HS-5 (cell line): ENCODE measurements at regions not wholly inside any gene's neighbourhood (a gene's known extent, or its start where the extent isn't known, plus 50 kb on each side); places are given as distances from the start of the nearest gene placed in this dataset.

ENCODE experiments used
- DNase-seq: peaks from one replicate; pipeline ENCODE4 v3.0.0-alpha.2; 2012; ENCODE audit warnings: low read depth

DNA sequence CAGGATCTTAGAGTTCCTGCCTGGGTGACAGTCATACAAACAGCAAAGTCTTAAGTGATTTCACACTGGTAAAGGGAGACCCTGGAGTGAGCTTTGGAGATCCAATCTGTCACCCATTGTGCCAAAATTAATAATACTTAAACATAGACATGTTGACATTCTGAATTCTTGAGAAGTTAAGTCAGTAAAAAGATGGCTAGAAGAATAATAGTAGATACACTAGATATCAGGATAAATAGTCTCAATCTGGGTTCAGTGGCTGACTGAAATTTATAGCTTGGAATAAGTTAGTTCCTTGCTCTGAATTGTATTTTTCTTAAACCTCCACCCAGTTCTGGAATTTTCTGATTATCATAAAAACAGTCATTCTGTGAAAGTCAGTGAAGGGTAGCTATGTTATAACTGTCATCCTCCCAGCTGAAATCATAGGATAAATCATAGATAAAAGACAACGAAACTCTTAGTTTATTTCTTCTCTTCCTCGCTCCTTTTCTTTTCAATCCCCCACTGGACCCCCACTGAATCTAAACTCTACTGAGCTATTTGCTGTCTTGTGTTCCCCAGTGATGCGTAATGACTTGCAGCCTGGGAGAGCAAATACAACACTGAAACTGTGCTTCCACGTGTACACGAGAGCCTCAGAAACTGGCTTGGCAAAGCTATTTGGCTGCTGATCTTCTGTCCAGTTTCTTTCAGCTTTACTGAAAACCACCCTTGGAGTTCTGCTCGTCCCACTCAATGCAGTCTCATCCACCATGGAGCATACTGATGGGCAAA, 175.4 kb upstream of the TP63 start:
- no peak for DNase-seq

DNA sequence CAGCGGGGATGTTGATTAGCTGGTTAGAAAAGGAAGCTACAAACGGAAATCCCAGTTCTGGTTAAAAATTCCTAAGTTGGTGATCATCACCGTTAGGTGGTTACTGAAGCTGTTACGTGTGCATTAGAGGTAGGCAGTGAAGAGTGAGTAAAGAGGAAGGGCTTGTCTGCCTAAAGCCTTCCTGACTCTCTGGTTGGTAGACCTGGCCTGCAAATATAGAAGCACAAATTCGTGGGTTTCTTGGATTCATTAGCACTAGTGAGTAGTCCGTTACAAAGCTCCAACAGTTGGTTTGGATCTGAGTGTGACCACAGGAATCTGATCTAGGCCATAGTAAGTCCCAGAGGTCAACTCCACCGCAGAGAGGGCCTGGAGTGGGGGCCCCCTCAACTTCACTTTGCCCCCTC, 174.0 kb upstream of the TP63 start:
- peak; percentile 61 for DNase-seq

DNA sequence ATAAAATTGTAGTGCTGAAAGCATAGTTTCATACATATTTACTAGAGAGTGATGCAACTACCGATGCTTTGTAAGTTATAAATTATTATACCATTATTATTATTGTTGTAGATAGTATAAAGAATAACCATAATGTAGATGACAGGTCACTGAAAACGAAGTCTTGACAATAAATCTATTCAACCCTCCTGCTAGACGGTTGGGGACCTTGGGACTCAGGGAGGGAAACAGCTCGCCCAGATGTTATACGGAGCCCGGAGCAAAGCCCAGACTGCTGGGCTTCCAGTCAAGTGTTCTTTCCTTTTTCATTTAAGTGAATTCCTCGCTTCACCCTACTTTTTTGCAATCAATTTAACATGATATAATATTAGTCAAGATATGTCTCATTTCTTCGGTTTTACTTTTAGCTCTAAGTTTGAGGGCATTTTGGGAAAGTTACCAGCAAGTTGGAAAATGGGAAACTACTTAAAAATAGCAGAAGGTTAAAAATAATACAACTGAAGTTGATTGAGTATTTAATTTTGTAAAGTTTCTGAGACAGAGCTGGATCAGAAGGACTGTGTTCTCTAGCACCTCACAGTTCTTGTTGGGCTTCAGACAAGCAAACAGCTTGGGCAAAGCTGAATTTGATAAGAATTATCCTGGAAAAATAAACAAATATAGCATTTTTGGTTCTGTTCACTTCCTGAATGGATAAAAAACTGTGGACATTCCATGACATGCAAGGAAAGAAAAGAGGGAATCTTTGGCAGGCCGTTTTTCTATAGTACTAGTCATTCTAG, 173.4 kb upstream of the TP63 start:
- no peak for DNase-seq

DNA sequence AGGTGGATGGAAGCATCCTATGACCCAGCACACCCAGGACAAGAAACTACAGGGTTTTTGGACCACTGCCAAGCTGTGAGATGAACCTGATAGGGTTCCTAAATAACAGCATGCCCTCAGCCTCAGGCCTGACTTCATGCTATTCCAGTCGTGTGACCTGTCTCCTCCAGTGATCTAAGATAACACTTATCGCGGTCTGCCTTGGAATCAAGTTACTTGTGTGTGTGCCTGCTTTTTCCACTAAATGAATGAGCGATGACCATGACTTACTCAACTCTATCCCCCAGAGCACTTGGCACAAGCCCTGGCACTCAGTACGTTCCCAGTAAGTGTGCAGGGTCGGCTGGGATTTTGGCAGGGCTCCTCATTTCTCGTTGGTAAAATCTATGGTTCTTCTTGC, 172.7 kb upstream of the TP63 start:
- no peak for DNase-seq

DNA sequence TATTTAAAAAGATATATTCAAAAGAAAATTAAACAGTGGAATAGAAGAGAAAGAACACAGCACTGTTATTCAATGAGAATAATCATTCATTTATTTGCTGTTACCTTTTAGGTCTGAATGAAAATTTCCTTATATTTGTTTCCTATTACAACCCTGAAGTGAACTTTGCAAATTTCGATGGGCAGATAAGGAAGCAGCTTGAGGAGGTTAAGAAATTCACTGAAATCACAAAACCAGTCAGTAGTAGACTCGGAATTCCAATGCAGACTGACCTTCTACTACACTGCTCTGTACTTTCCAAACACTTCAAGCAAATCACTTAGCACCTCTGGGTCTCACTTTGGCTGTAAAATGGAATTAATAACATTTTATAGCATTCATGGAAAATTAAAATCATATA, 172.0 kb upstream of the TP63 start:
- no peak for DNase-seq

DNA sequence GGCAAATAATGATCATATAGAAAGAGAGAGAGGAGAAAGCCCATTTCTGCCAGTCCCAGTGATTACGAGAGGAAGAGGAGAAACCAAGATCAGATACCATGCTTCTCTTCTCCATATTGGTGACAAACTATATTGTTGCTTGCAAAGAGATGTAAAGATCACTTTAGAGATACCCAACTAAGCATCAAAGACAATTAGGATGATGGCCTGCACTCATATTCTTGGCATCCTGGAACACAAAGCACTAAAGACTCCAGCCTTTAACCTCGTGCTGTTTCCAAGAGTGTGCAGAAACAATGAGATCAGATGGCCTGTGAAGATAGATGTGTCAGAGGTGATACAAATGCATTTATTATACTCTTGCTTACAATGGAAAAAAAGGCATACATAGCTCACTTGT, 170.7 kb upstream of the TP63 start:
- no peak for DNase-seq

DNA sequence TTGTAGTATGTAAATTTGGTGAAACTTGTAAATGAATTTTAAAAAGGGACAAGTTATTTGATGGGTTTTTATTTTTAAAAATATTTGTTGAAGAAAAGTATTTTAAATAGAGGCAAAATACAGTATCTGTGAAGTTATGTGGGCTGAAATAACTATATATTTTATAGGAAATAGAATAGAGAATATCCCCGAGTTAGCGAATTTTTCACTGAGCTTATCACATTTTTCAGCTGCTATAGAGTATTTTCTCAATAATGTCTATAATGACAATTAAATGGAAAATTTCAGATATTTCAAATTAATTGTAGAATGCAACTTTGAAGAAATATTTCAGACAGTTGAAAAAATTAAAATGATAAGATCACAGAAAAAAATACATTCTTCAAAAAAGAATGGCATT, 166.4 kb upstream of the TP63 start:
- DNase-seq: no peak

DNA sequence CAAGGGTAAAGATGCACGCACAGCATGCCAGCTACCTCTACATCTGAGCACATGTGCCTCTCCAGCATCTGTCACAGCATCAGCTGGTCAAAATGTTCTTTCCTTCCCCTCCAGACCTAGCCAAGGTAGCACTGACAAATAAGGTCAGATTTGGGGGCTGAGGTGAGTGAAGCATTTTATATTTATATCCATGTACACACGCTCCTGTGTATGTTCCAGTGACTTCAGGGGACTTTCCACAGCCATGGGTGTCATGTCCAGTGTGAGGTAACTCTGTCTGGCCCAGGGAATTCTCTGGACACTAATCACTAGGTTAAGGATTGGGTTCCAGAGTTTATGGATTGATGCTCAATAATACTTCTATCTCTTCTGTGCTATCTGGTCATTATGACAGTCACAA, 165.2 kb upstream of the TP63 start:
- no peak for DNase-seq

DNA sequence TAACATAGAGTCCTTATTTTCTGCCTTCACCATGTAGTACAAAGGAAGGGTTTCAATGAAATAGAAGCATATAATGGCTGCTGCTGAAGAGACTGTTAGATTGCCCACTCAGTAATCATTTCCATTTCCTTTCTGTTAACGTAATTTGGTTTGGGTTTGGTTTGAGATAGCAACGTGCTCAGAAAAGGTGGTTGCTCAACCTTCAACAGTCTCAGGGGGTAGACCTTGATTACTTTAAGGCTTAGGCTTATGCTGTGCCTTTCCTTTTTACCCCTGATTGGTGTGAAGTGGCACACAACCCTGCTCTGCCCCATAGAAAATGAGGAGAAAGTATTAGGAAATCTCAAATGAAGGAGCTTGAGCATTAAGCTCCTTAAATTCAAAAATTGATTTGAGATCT, 163.7 kb upstream of the TP63 start:
- DNase-seq: no peak

DNA sequence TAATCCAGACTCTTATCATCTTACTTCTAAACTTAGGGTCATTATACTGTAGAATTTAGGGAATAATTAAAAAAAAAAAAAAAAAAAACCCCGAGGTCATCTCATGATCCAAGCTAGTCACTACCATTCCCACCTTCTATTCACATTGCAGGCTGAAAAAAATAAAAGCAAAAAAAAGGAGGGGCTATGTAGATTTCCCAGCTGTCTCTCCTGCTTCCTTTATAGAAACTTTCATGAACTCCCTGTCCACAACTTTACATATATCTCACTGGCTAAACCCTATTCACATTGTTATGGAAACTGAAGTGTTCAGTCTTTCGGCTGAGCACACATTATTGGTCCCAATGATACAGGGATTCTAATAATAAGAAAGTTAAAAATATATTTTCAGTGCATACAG, 156.2 kb upstream of the TP63 start:
- no peak for DNase-seq

DNA sequence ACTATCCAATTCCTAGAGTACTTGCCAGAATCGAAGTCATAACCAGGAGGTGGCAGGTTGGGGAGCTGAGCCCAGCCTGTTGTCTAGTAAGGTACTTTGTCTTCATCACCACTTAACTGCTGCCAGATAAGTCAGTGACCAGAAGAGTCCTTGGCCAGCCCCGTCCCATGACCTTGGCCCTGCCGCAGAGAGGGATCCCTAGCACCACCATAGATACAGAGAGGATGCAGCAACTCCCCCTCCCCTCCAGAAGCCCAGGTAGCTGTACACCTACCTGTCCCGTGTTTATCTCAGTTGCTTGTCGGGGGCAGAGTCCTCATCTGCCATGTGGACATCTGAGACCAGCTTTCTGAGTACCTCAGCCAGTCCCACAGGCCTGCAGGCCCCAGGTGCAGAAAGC, 153.6 kb upstream of the TP63 start:
- DNase-seq: no peak

DNA sequence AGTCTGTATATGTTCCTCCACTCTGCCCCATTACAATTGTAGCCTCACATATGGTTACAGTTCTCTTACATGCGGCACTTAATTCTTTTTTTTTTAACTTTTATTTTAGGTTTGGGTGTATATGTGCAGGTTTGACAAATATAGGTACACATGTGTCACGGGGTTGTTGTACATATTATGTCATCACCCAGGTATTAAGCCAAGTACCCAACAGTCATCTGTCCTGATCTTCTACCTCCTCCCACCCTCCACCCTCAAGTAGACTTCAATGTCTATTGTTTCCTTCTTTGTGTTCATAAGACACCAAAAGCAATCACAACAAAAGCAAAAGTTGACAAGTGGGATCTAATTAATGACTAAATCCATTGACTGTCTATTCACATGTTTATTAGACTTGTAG, 144.6 kb upstream of the TP63 start:
- DNase-seq: no peak

DNA sequence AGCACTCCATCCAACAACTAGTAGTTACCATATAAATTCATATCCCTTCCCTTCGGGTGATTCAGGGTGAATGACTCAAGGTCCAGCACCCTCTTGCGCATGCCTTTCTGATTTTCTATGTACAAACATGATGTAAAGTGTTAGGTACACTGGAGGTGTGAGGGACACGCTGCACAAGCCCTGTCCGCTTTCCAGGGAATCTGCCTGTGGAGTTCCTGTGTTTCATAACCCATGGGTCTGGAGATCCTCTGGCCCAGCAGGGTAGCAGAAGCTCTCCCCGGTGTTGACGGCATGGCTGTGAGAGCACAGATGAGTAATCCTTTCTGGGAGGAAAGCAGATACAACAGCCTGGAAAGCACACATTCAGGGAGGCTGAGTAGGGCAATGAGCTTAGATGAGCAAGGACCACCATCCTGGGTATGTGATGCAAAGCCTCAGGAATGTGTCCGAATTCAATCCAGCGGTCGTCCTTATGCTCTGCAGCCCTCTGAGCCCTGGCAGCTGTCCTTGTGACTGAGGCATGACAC, 142.9 kb upstream of the TP63 start:
- peak; percentile 71 for DNase-seq

DNA sequence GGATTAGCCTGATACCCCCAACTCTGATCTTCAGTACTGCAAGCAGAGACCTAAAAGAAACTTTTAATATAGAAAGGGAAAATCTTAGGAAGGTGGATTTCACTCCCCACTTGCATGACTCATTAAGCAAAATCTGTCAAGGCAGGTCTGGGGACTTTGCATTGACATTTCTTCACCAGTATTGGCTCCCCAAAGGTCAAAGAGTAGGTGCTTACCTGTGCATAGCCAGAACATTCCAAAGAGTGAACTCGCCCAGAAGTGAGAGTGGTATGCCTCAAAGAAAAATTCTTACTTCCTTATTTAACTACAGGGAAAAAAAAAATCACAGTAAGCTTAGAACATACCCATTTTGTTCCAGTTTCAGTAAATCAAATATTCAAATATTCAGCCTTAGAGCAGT, 140.9 kb upstream of the TP63 start:
- DNase-seq: no peak

DNA sequence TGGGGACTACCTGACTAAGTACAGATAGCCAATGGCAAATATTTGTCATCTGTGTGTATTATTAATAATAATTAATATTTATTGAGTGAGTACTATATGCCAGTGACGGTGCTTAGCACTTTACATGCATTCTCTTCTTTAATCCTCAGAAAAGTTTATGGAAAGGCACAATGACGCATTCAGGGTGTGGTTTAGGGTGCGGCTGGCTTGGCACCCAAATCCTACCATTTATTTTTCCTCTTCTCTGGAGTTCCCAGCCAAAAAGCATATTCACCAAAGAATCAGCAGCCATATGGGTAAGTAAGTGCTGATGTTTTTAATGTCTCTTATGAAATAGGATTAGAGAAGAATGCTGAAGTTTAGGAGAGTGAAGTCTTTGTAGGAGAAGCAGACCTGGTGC, 140.4 kb upstream of the TP63 start:
- DNase-seq: no peak

DNA sequence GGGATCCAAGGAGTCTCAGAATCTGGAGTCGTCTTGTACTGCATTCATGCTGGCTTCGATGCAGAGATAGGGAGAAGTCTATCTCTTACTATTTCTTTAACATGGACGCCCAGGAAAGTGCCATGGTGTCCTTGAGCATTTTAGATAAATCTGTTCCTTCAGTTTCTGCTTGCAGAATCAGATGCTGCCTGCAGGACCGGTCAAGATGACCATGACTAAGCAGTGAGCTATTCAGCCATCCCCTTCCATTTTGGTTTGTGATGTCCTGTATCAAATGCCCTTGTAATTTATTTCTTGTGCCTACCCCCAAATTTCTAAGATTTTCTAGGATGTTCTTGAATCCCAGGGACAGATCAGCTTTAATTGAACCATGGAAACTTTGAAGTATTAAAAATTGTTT, 139.4 kb upstream of the TP63 start:
- no peak for DNase-seq

DNA sequence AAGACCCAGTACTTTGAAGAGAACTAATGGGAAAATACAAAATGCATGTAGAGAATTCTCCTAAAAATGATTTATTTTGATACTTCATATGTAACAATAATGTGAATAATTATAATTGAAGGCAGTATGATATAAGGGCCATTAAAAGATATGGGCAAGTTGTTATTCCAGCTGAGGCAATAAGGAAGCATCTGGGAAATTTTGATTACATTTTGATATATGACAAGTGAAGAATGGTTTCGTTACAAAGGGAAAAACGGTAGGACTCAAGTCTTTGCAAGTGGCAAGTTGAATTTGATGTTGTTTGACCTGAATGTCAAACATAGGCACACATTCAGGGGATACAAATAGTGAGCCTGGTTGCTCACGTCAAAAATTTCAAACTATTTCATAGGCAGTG, 137.9 kb upstream of the TP63 start:
- no peak for DNase-seq

DNA sequence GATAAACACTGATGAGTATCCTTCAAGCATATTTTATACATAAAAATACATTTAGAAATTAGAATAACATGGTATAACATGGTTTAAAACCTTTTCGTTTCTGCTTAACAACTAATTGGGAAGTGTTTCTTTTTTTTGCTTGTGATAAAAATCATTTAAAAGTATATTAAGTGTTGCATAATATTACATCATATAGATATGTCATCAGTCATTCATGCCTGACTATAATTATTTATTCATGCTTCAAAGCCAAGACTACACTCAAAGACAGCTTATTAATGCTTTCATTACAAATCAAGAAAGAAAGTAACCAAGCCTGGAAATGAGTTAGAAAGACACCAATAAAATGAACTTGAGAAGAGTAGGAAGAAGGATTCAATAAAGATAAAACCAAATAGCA, 136.6 kb upstream of the TP63 start:
- DNase-seq: no peak

DNA sequence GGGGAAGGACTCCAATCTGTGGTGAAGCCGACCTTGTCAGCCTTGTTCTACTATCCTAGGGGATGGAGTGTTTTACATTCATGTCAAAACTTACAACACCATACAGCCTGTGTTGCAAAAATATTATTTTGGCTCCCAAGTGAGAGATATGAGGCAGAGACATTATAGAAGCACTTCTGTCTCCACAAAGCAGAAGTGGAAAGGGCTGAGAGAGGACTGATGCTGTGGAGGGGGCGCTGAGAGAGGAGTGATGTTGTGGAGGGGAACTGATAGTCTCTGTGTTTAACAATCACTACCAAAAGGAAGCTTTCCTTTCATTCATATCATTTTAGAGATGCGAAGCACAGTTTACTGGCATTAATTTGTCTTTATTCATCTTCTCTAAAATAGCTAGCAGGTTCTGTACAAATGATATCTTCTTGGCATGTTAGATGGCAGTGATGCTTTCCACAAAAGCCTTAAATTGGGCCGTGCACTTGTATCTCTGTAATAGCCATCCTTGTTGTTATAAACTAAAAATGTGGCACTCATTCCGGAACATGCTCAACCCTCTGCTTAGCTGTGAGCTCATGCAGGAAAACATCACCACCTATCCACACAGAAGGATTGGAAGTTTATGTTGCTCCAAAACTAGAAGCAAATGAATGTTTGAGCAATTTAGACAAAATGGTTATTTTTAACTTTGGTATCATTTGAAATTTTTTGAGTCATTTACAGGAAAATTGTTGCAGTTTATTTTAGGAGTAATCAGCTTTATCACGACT, 134.6 kb upstream of the TP63 start:
- DNase-seq: no peak

DNA sequence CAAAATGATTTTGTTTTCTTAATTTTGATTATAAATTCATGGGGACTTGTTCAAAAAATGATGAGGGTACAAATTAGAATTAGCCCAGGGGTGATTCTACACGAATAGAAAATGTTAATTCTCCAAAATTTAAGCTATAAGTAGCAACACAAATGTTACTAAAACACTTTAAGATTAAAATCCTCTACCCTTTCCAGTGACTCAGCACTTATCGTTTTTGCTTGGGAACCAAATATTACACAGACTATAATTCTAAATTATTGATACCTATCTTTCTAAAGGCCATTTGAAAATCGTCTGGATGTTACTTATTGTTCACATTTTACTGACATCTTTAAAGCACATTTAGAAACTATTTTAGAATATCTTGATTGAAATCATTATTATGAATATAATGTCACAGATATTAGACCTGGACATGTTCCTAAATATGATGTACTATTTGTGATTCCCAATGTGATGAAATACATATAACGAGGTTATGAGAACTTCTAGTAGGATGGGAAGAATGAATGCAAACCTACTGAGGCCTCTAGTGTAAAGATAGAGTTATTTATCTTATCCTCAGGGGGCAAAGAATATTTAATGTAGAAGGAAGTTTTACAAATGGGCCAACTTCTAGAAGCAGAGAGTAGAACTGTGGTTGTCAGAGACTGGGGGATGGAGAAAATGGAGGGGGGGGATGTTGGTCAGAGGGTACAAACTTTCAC, 132.0 kb upstream of the TP63 start:
- DNase-seq: no peak

DNA sequence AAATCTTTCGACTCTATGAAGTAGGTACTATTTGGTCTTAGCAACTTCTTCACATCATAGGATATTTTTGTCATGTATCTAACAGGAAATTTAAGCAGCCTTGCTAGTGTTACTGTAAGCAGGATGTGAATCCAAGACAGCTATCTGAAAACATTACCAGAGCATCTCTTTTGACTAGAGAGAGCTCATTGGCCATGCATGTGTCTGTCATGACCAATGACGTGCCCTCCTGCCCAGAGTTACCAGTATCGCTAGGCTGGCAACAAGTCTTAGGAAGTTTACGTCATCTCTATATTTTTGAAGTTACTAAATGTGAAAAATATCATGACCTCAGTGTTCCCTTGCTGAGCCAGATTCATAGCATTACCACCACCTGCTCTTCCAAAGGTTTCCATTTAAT, 130.9 kb upstream of the TP63 start:
- DNase-seq: no peak

DNA sequence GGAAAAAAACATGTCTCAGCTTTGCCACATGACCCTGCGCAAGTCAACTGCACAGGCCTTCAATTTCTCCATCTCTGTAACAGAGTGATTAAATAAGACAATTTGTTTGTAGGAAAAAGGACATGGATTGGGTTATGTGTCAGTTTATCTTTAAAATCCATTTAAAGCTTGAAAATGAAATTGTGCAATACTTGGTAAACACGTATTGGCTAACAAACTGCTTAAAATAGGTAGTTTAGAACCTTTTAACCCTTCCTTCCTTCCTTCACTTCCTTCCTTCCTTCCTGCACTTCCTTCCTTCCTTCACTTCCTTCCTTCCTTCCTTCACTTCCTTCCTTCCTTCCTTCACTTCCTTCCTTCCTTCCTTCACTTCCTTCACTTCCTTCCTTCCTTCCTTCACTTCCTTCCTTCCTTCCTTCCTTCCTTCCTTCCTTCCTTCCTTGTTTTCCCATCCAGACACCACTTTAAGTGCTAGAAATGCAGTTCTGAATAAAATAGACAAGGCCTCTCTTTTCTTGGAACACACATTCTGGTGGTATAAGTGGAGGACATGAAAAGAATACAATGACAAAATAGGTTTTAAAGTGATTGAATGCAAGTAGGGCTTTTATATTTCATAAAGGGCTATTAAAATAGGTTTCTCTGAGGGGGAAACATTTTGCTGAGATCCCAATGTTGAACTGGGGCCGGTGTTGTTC, 130.2 kb upstream of the TP63 start:
- no peak for DNase-seq
